HL-60 (cell line): ENCODE measurements at regions not wholly inside any gene's neighbourhood (a gene's known extent, or its start where the extent isn't known, plus 50 kb on each side); places are given as distances from the start of the nearest gene placed in this dataset.

Source experiments
- DNase-seq, 2 experiments: peaks; one replicate each; pipeline ENCODE4 v3.0.0-alpha.2; 2010 to 2020; ENCODE audit warnings: low read depth in 1 of 2, low spot score in 1 of 2
- H3K27ac ChIP-seq: fragments of 250-450 bp; sonication (Bioruptor Pico); replicated peaks from 2 replicates; pipeline ENCODE4 v1.5.1; 2020; ENCODE audit warnings: mild to moderate bottlenecking, moderate library complexity
- H3K27me3 ChIP-seq: fragments of 250-450 bp; sonication (Bioruptor Pico); 2 replicates; pipeline ENCODE4 v1.5.1; 2021; ENCODE audit warnings: mild to moderate bottlenecking, moderate library complexity; ENCODE audit not compliant: insufficient read depth, poor library complexity, severe bottlenecking
- H3K4me3 ChIP-seq: replicated peaks from 2 replicates; pipeline ENCODE4 v1.5.1; 2011; ENCODE audit warnings: mild to moderate bottlenecking, control low read depth, low read length; ENCODE audit not compliant: insufficient read depth
- CTCF ChIP-seq: IDR thresholded peaks from one replicate; pipeline ENCODE4 v1.5.1; 2011; ENCODE audit warnings: low read length, control low read depth, inconsistent platforms; ENCODE audit not compliant: insufficient read depth
- GABPA ChIP-seq: IDR thresholded peaks from 2 replicates; pipeline ENCODE4 v1.6.1; 2012; ENCODE audit warnings: low read depth
- POLR2AphosphoS5 ChIP-seq: IDR thresholded peaks from 2 replicates; pipeline ENCODE4 v1.6.1; 2012; ENCODE audit warnings: low read depth
- REST ChIP-seq: IDR thresholded peaks from 2 replicates; pipeline ENCODE4 v1.6.1; 2012; ENCODE audit warnings: low read depth; ENCODE audit not compliant: insufficient replicate concordance
- SPI1 ChIP-seq: IDR thresholded peaks from 2 replicates; pipeline ENCODE4 v1.6.1; 2012; ENCODE audit warnings: low read depth, mild to moderate bottlenecking, borderline replicate concordance

- TF ChIP-seq REST (no peak), SPI1 (no peak), POLR2AphosphoS5 (no peak), GABPA (no peak), CTCF (no peak)
- Histone ChIP-seq H3K4me3 (no peak overlapping the region), H3K27ac (no peak overlapping the region), H3K27me3 (no peaks in the 10 kb centered on the region)
- DNase-seq, result no peak
Observed at GRCh38 chr9:30967476-30967875, 1417.0 kb upstream of the ACO1 start.

- H3K27ac ChIP-seq, result no peak overlapping the region
- TF ChIP-seq GABPA (no peak), REST (no peak), SPI1 (no peak)
- no peak for DNase-seq
Observed at GRCh38 chr9:30970186-30970585, 1414.3 kb upstream of the ACO1 start.

GRCh38 chr9:30970812-30971211, 1413.6 kb upstream of the ACO1 start:
- Histone ChIP-seq H3K27me3 (no peaks in the 10 kb centered on the region), H3K27ac (no peak overlapping the region), H3K4me3 (no peak overlapping the region)
- TF ChIP-seq REST, result no peak
- no peak for TF ChIP-seq CTCF
- no peak for TF ChIP-seq SPI1
- TF ChIP-seq GABPA, result no peak
- TF ChIP-seq POLR2AphosphoS5, result no peak
- DNase-seq, result no peak

More at GRCh38 chr9:30970186-30970585, 1414.3 kb upstream of the ACO1 start:
- Histone ChIP-seq H3K27me3 (no peaks in the 10 kb centered on the region), H3K4me3 (no peak overlapping the region)

GRCh38 chr9:30972654-30973053, 1411.8 kb upstream of the ACO1 start:
- DNase-seq, result no peak
- no peak overlapping the region for H3K4me3 ChIP-seq
- no peak for TF ChIP-seq SPI1
- TF ChIP-seq CTCF, result no peak
- no peak for TF ChIP-seq GABPA
- TF ChIP-seq REST, result no peak
- no peak for TF ChIP-seq POLR2AphosphoS5

More at GRCh38 chr9:30972654-30973053, 1411.8 kb upstream of the ACO1 start:
- H3K27me3 ChIP-seq, result no peaks in the 10 kb centered on the region
- no peak overlapping the region for H3K27ac ChIP-seq
